HepG2 (cell line): ENCODE measurements at regions not wholly inside any gene's neighbourhood (a gene's known extent, or its start where the extent isn't known, plus 50 kb on each side); places are given as distances from the start of the nearest gene placed in this dataset.

Experiments used
- BRCA1 ChIP-seq: sonication (generic); formaldehyde crosslinking; IDR thresholded peaks from 2 replicates; pipeline ENCODE4 v1.4.0; 2020; ENCODE audit warnings: missing genetic modification reagents
- CBFB ChIP-seq: sonication (generic); formaldehyde crosslinking; IDR thresholded peaks from 2 replicates; pipeline ENCODE4 v1.4.0; 2020; ENCODE audit warnings: missing genetic modification reagents
- CEBPB ChIP-seq: IDR thresholded peaks from 2 replicates; pipeline ENCODE4 v1.6.1; 2011; ENCODE audit warnings: low read depth, low read length, improper control_type of control experiment, borderline replicate concordance
- EED ChIP-seq: sonication (generic); formaldehyde crosslinking; IDR thresholded peaks from 2 replicates; pipeline ENCODE4 v1.5.0; 2020; ENCODE audit warnings: mild to moderate bottlenecking, missing genetic modification reagents
- GATAD1 ChIP-seq: IDR thresholded peaks from 2 replicates; pipeline ENCODE4 v1.6.1; 2016; ENCODE audit warnings: missing genetic modification reagents, missing compliant biosample characterization
- HDAC6 ChIP-seq: fragments of 200-600 bp; sonication (generic); IDR thresholded peaks from 2 replicates; pipeline ENCODE4 v1.7.0; 2017; ENCODE audit warnings: mild to moderate bottlenecking, antibody characterized with exemption, low read length, low read depth
- HNRNPK ChIP-seq: fragments of 200-400 bp; formaldehyde crosslinking; IDR thresholded peaks from 2 replicates; pipeline ENCODE4 v1.6.1; 2018; ENCODE audit warnings: low read length, low read depth, moderate library complexity, mild to moderate bottlenecking; ENCODE audit not compliant: poor library complexity, severe bottlenecking
- MIXL1 ChIP-seq: IDR thresholded peaks from 2 replicates; pipeline ENCODE4 v1.6.1; 2016
- MTF1 ChIP-seq: sonication (generic); formaldehyde crosslinking; IDR thresholded peaks from 2 replicates; pipeline ENCODE4 v1.5.0; 2020; ENCODE audit warnings: missing genetic modification reagents
- PAXIP1 ChIP-seq: sonication (generic); formaldehyde crosslinking; conservative IDR thresholded peaks from 2 replicates; pipeline ENCODE4 v1.4.0; 2020; ENCODE audit warnings: mild to moderate bottlenecking, missing genetic modification reagents, moderate library complexity
- TBP ChIP-seq: sonication (generic); formaldehyde crosslinking; IDR thresholded peaks from 2 replicates; pipeline ENCODE4 v1.5.0; 2020; ENCODE audit warnings: missing genetic modification reagents
- ZEB1 ChIP-seq: IDR thresholded peaks from 2 replicates; pipeline ENCODE4 v1.6.1; 2012; ENCODE audit warnings: mild to moderate bottlenecking, low read depth, inconsistent platforms; ENCODE audit not compliant: insufficient replicate concordance
- ZMAT3 ChIP-seq: sonication (generic); formaldehyde crosslinking; conservative IDR thresholded peaks from 2 replicates; pipeline ENCODE4 v1.7.0; 2021; ENCODE audit warnings: missing genetic modification reagents
- ZNF263 ChIP-seq: sonication (generic); formaldehyde crosslinking; IDR thresholded peaks from 2 replicates; pipeline ENCODE4 v1.4.0; 2020; ENCODE audit warnings: missing genetic modification reagents
- ZNF275 ChIP-seq: sonication (generic); formaldehyde crosslinking; IDR thresholded peaks from 2 replicates; pipeline ENCODE4 v1.8.0; 2022; ENCODE audit warnings: missing genetic modification reagents, mild to moderate bottlenecking, inconsistent platforms, borderline replicate concordance
- ZNF678 ChIP-seq: sonication (generic); formaldehyde crosslinking; IDR thresholded peaks from 2 replicates; pipeline ENCODE4 v1.4.0; 2020; ENCODE audit warnings: mild to moderate bottlenecking, missing genetic modification reagents
- ZNF839 ChIP-seq: sonication (generic); formaldehyde crosslinking; IDR thresholded peaks from 2 replicates; pipeline ENCODE4 v1.4.0; 2020; ENCODE audit warnings: missing genetic modification reagents, mild to moderate bottlenecking, borderline replicate concordance
- ZSCAN25 ChIP-seq: sonication (generic); formaldehyde crosslinking; IDR thresholded peaks from 2 replicates; pipeline ENCODE4 v1.8.0; 2022; ENCODE audit warnings: mild to moderate bottlenecking, missing genetic modification reagents
- TF ChIP-seq, protein P1 (sequence below): sonication (generic); formaldehyde crosslinking; IDR thresholded peaks from 2 replicates; pipeline ENCODE4 v1.4.0; 2020; ENCODE audit warnings: missing genetic modification reagents, borderline replicate concordance
- TF ChIP-seq, protein P2 (sequence below): IDR thresholded peaks from 2 replicates; pipeline ENCODE4 v1.6.1; 2012; ENCODE audit warnings: inconsistent platforms

DNA sequence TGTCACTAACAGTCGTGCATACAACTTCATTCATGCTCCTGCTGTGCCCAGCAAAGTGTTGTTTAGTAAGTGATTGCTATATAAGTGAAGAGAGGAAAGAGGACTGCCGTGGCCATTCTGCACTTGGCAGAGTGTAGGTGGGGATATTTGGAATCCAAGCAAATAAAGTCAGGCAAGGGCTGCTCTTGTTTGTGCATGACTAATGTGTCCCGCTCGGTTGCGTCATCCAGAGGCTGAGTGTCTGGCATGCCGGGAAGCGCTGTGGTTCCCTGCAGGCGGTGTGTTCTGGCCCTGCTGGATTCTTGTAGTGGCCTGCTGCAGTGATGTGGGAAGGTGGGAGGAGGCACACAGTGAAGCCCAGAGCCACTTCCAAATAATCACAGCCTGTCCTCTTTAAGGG, 136.9 kb upstream of the ANKH start (continued):
- TF ChIP-seq ZNF275 (CRISPR knock-in tag) (no peak), GATAD1 (CRISPR knock-in tag) (peak; percentile 68), ZNF263 (0 out of 2 replicates have a peak, but pooled peaks have one; percentile 43), ZEB1 (no peak), ZNF839 (CRISPR knock-in tag) (no peak), EED (CRISPR knock-in tag) (no peak), TBP (CRISPR knock-in tag) (no peak), CBFB (peak; percentile 62; the same call in 1 of the 2 replicates), ZSCAN25 (CRISPR knock-in tag) (no peak), MTF1 (CRISPR knock-in tag) (no peak), HDAC6 (no peak), ZNF678 (CRISPR knock-in tag) (0 out of 2 replicates have a peak, but pooled peaks have one; percentile 40), HNRNPK (no peak), ZMAT3 (CRISPR knock-in tag) (0 out of 2 replicates have a peak, but pooled peaks have one; percentile 7), MIXL1 (peak; percentile 51; the same call in 1 of the 2 replicates), PAXIP1 (CRISPR knock-in tag) (peak; percentile 77), CEBPB (peak; percentile 99), BRCA1 (CRISPR knock-in tag) (peak; percentile 84)
- TF ChIP-seq, protein P1, sequence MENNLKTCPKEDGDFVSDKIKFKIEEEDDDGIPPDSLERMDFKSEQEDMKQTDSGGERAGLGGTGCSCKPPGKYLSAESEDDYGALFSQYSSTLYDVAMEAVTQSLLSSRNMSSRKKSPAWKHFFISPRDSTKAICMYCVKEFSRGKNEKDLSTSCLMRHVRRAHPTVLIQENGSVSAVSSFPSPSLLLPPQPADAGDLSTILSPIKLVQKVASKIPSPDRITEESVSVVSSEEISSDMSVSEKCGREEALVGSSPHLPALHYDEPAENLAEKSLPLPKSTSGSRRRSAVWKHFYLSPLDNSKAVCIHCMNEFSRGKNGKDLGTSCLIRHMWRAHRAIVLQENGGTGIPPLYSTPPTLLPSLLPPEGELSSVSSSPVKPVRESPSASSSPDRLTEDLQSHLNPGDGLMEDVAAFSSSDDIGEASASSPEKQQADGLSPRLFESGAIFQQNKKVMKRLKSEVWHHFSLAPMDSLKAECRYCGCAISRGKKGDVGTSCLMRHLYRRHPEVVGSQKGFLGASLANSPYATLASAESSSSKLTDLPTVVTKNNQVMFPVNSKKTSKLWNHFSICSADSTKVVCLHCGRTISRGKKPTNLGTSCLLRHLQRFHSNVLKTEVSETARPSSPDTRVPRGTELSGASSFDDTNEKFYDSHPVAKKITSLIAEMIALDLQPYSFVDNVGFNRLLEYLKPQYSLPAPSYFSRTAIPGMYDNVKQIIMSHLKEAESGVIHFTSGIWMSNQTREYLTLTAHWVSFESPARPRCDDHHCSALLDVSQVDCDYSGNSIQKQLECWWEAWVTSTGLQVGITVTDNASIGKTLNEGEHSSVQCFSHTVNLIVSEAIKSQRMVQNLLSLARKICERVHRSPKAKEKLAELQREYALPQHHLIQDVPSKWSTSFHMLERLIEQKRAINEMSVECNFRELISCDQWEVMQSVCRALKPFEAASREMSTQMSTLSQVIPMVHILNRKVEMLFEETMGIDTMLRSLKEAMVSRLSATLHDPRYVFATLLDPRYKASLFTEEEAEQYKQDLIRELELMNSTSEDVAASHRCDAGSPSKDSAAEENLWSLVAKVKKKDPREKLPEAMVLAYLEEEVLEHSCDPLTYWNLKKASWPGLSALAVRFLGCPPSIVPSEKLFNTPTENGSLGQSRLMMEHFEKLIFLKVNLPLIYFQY = peak; percentile 67; the same call in 1 of the 2 replicates
- TF ChIP-seq, protein P2, sequence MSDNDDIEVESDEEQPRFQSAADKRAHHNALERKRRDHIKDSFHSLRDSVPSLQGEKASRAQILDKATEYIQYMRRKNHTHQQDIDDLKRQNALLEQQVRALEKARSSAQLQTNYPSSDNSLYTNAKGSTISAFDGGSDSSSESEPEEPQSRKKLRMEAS = peak; percentile 79
